H1 (cell line): ENCODE measurements at regions not wholly inside any gene's neighbourhood (a gene's known extent, or its start where the extent isn't known, plus 50 kb on each side); places are given as distances from the start of the nearest gene placed in this dataset.

Source experiments
- CTCF ChIA-PET: fragments of 300-600 bp; sonication (Branson Sonifier 250); formaldehyde crosslinking; loops from one replicate; lab custom pipeline; 2021; ENCODE audit not compliant: partially characterized antibody; lab: Charles Lee
- POLR2A ChIA-PET: fragments of 300-600 bp; sonication (Branson Sonifier 250); formaldehyde crosslinking; loops from one replicate; lab custom pipeline; 2021; ENCODE audit warnings: inconsistent platforms; ENCODE audit not compliant: partially characterized antibody; lab: Charles Lee
- DNase-seq, 2 experiments: peaks; one replicate each; pipeline versions ENCODE4 v3.0.0 to v3.0.0-alpha.2; 2010 to 2022; ENCODE audit warnings: low spot score in 2 of 2, low read depth in 1 of 2, mixed read lengths in 1 of 2
- FAIRE-seq: peaks from 2 replicates; lab custom pipeline; 2011; peaks lifted over from hg19 to GRCh38; lab: Jason Lieb, UNC
- H2AFZ ChIP-seq: 2 replicates; pipeline ENCODE4 v1.8.1; 2012; ENCODE audit warnings: low read length, inconsistent platforms
- H2AK5ac ChIP-seq: 2 replicates; pipeline ENCODE4 v1.6.1; 2013; ENCODE audit warnings: low read depth, low read length
- H2BK120ac ChIP-seq: replicated peaks from 2 replicates; pipeline ENCODE3; 2013; ENCODE audit warnings: low read depth, low read length, inconsistent platforms
- H2BK12ac ChIP-seq: 2 replicates; pipeline ENCODE4 v1.6.1; 2013; ENCODE audit warnings: low read depth, low read length
- H2BK15ac ChIP-seq: 2 replicates; pipeline ENCODE4 v1.6.1; 2013; ENCODE audit warnings: low read length
- H2BK20ac ChIP-seq: 2 replicates; pipeline ENCODE4 v1.6.1; 2013; ENCODE audit warnings: low read length
- H2BK5ac ChIP-seq: 2 replicates; pipeline ENCODE4 v1.6.1; 2013; ENCODE audit warnings: low read depth, low read length
- H3K14ac ChIP-seq: 2 replicates; pipeline ENCODE4 v1.6.1; 2013; ENCODE audit warnings: inconsistent platforms; ENCODE audit not compliant: insufficient read length
- H3K18ac ChIP-seq: 2 replicates; pipeline ENCODE4 v1.6.1; 2013; ENCODE audit warnings: low read length; ENCODE audit errors: extremely low read depth
- H3K23ac ChIP-seq: 2 replicates; pipeline ENCODE4 v1.6.1; 2013; ENCODE audit warnings: inconsistent platforms; ENCODE audit not compliant: insufficient read length
- H3K23me2 ChIP-seq: 2 replicates; pipeline ENCODE4 v1.6.1; 2013; ENCODE audit warnings: low read depth, low read length
- H3K27ac ChIP-seq: 2 replicates; pipeline ENCODE4 v1.6.1; 2011; ENCODE audit warnings: low read depth, low read length, inconsistent platforms
- H3K27me3 ChIP-seq, 4 experiments: replicated peaks in 1 of 4; 1 replicate in 1 of 4; 2 replicates in 3 of 4; pipeline versions ENCODE4 v1.6.1 to v1.8.1; 2011 to 2013; ENCODE audit warnings: low read length in 3 of 4, mild to moderate bottlenecking in 3 of 4, inconsistent platforms in 2 of 4, mixed read lengths in 2 of 4, moderate library complexity in 1 of 4; ENCODE audit not compliant: control insufficient read depth in 3 of 4, insufficient read depth in 3 of 4; ENCODE audit errors: extremely low read depth in 1 of 4
- H3K36me3 ChIP-seq, 4 experiments: 2 replicates each; pipeline versions ENCODE4 v1.6.1 to v1.8.1; 2011 to 2013; ENCODE audit warnings: mild to moderate bottlenecking in 4 of 4, low read length in 3 of 4, moderate library complexity in 2 of 4, control low read depth in 1 of 4, inconsistent platforms in 1 of 4; ENCODE audit not compliant: insufficient read depth in 4 of 4, control insufficient read depth in 2 of 4
- H3K4ac ChIP-seq: replicated peaks from 2 replicates; pipeline ENCODE3; 2013; ENCODE audit warnings: low read length, low read depth, mixed read lengths, inconsistent platforms; ENCODE audit not compliant: insufficient read length
- H3K4me1 ChIP-seq, 4 experiments: replicated peaks in 1 of 4; 1 replicate in 1 of 4; 2 replicates in 3 of 4; pipeline versions ENCODE4 v1.6.1 to v1.8.1; 2011 to 2013; ENCODE audit warnings: low read length in 3 of 4, inconsistent platforms in 2 of 4, mixed read lengths in 1 of 4; ENCODE audit not compliant: insufficient read depth in 4 of 4, control insufficient read depth in 3 of 4
- H3K4me2 ChIP-seq, 2 experiments: 2 replicates each; pipeline versions ENCODE4 v1.6.1 to v1.8.1; 2011 to 2013; ENCODE audit warnings: low read depth in 2 of 2, low read length in 2 of 2, control low read depth in 1 of 2, inconsistent platforms in 1 of 2, mild to moderate bottlenecking in 1 of 2; ENCODE audit not compliant: insufficient read depth in 1 of 2
- H3K4me3 ChIP-seq, 4 experiments: fragments of 200-600, 300-600 bp in 1 of 4; sonication (generic), shearing (Covaris generic), sonication (Bioruptor Twin) in 1 of 4; 2 replicates each; pipeline versions ENCODE4 v1.5.1 to v1.8.1; 2011 to 2016; ENCODE audit warnings: low read length in 4 of 4, low read depth in 3 of 4, control low read depth in 2 of 4, inconsistent platforms in 2 of 4, mild to moderate bottlenecking in 2 of 4, mixed read lengths in 1 of 4, moderate library complexity in 1 of 4; ENCODE audit not compliant: insufficient read depth in 2 of 4; ENCODE audit errors: extremely low read depth in 1 of 4
- H3K56ac ChIP-seq: replicated peaks from 2 replicates; pipeline ENCODE3; 2013; ENCODE audit warnings: low read depth, mild to moderate bottlenecking, mixed read lengths, low read length, inconsistent platforms; ENCODE audit not compliant: insufficient read length
- H3K79me1 ChIP-seq: 2 replicates; pipeline ENCODE4 v1.6.1; 2013; ENCODE audit warnings: low read depth, low read length, control low read depth
- H3K79me2 ChIP-seq, 2 experiments: 2 replicates each; pipeline versions ENCODE4 v1.6.1 to v1.8.1; 2012 to 2013; ENCODE audit warnings: low read length in 2 of 2, mild to moderate bottlenecking in 2 of 2, inconsistent platforms in 1 of 2; ENCODE audit not compliant: insufficient read depth in 2 of 2, control insufficient read depth in 1 of 2
- H3K9ac ChIP-seq, 4 experiments: replicated peaks in 1 of 4; 1 replicate in 1 of 4; 2 replicates in 3 of 4; pipeline versions ENCODE4 v1.6.1 to v1.8.1; 2011 to 2013; ENCODE audit warnings: low read depth in 3 of 4, low read length in 3 of 4, control low read depth in 2 of 4, mild to moderate bottlenecking in 2 of 4, moderate library complexity in 2 of 4, inconsistent platforms in 1 of 4; ENCODE audit errors: extremely low read depth in 1 of 4
- H3K9me3 ChIP-seq, 2 experiments: 2 replicates each; pipeline versions ENCODE4 v1.6.1 to v1.8.1; 2012 to 2013; ENCODE audit warnings: mild to moderate bottlenecking in 2 of 2, moderate library complexity in 2 of 2, control low read depth in 1 of 2, inconsistent platforms in 1 of 2, low read depth in 1 of 2, low read length in 1 of 2, mixed read lengths in 1 of 2; ENCODE audit not compliant: insufficient read depth in 2 of 2
- H4K20me1 ChIP-seq, 2 experiments: replicated peaks in 1 of 2; 2 replicates each; pipeline versions ENCODE3 to v1.8.1; 2011 to 2013; ENCODE audit warnings: inconsistent platforms in 2 of 2, low read length in 2 of 2, mild to moderate bottlenecking in 1 of 2; ENCODE audit not compliant: insufficient read depth in 2 of 2, control insufficient read depth in 1 of 2
- H4K5ac ChIP-seq: 2 replicates; pipeline ENCODE4 v1.6.1; 2013; ENCODE audit warnings: low read length, low read depth, mixed read lengths, inconsistent platforms; ENCODE audit not compliant: insufficient read length
- H4K8ac ChIP-seq: 2 replicates; pipeline ENCODE4 v1.8.0; 2013; ENCODE audit warnings: mild to moderate bottlenecking, moderate library complexity, low read length, inconsistent platforms; ENCODE audit not compliant: insufficient read depth; ENCODE audit errors: extremely low read depth
- H4K91ac ChIP-seq: replicated peaks from 2 replicates; pipeline ENCODE3; 2013; ENCODE audit warnings: low read length, mixed read lengths, inconsistent platforms; ENCODE audit not compliant: insufficient read length
- BCL11A ChIP-seq, 2 experiments: IDR thresholded peaks; one replicate each; pipeline ENCODE4 v1.6.1; 2011; ENCODE audit warnings: low read depth in 2 of 2, low read length in 2 of 2, mild to moderate bottlenecking in 2 of 2
- CBX5 ChIP-seq: fragments of 300-800, 300-1000 bp; sonication (generic); IDR thresholded peaks from 2 replicates; pipeline ENCODE4 v1.7.1; 2016; ENCODE audit warnings: antibody characterized with exemption, low read length, low read depth
- CHD1 ChIP-seq: IDR thresholded peaks from 2 replicates; pipeline ENCODE4 v1.6.1; 2012; ENCODE audit warnings: low read depth, low read length, improper control_type of control experiment
- E2F6 ChIP-seq: IDR thresholded peaks from 2 replicates; pipeline ENCODE4 v1.6.1; 2012; ENCODE audit warnings: inconsistent platforms
- HDAC2 ChIP-seq, 2 experiments: fragments of 300-600 bp in 1 of 2; sonication (generic) in 1 of 2; IDR thresholded peaks; 2 replicates each; pipeline ENCODE4 v1.6.1; 2011 to 2012; ENCODE audit warnings: low read depth in 2 of 2, low read length in 2 of 2, mild to moderate bottlenecking in 2 of 2, moderate library complexity in 2 of 2, borderline replicate concordance in 1 of 2, inconsistent platforms in 1 of 2
- JUN ChIP-seq: IDR thresholded peaks from 2 replicates; pipeline ENCODE4 v1.6.1; 2011; ENCODE audit warnings: low read depth, mild to moderate bottlenecking, improper control_type of control experiment, low read length
- POLR2AphosphoS5 ChIP-seq: IDR thresholded peaks from 2 replicates; pipeline ENCODE4 v1.6.1; 2011; ENCODE audit warnings: low read depth, low read length
- POU5F1 ChIP-seq: IDR thresholded peaks from 2 replicates; pipeline ENCODE4 v1.6.1; 2011; ENCODE audit warnings: low read depth, mild to moderate bottlenecking, low read length, moderate library complexity
- RBBP5 ChIP-seq: IDR thresholded peaks from 2 replicates; pipeline ENCODE4 v1.7.1; 2012; ENCODE audit warnings: low read depth, mild to moderate bottlenecking, inconsistent platforms, low read length, moderate library complexity, borderline replicate concordance
- SIRT6 ChIP-seq: IDR thresholded peaks from one replicate; pipeline ENCODE4 v1.7.1; 2012; ENCODE audit warnings: low read length, inconsistent platforms
- TAF7 ChIP-seq: optimal IDR thresholded peaks from 2 replicates; pipeline ENCODE3; 2011; ENCODE audit warnings: low read depth, mild to moderate bottlenecking, inconsistent platforms, low read length, moderate library complexity, borderline replicate concordance
- USF2 ChIP-seq: IDR thresholded peaks from 2 replicates; pipeline ENCODE4 v1.6.1; 2011; ENCODE audit warnings: low read length, improper control_type of control experiment
- YY1 ChIP-seq: IDR thresholded peaks from 2 replicates; pipeline ENCODE4 v1.6.1; 2011; ENCODE audit warnings: low read depth, mild to moderate bottlenecking, low read length

- Histone ChIP-seq H2AK5ac (no peak overlapping the region), H3K4me2 (no peak overlapping the region), H4K5ac (no peak overlapping the region), H4K8ac (no peak overlapping the region), H3K4me3 (no peak overlapping the region), H3K23ac (no peak overlapping the region), H4K91ac (no peak overlapping the region), H3K4ac (no peak overlapping the region), H3K9me3 (peaks cover 6% of the 10 kb centered on the region in 2 experiments; a peak in 1 of 4 replicates), H3K23me2 (no peaks in the 10 kb centered on the region), H2BK20ac (no peak overlapping the region), H3K27ac (no peak overlapping the region), H2BK15ac (no peak overlapping the region), H3K14ac (no peak overlapping the region), H4K20me1 (no peaks in the 10 kb centered on the region), H3K18ac (no peak overlapping the region), H2BK5ac (no peak overlapping the region), H3K79me2 (no peaks in the 10 kb centered on the region), H3K4me1 (no peaks in the 10 kb centered on the region), H2AFZ (no peak overlapping the region), H3K27me3 (no peaks in the 10 kb centered on the region), H3K56ac (no peak overlapping the region), H2BK120ac (no peak overlapping the region), H2BK12ac (no peak overlapping the region), H3K36me3 (no peaks in the 10 kb centered on the region), H3K79me1 (no peaks in the 10 kb centered on the region), H3K9ac (no peak overlapping the region)
- FAIRE-seq = no peak
- ChIA-PET POLR2A (no interaction called here), CTCF (interaction anchor here (1.0 kb wide), 1 partner anchor 65 kb away, joined by 4 read pairs; no protein-coding TSS in a partner anchor)
- DNase-seq = no peak
- no peak for TF ChIP-seq BCL11A (IDR thresholded peaks at IDR 0.05; ENCODE audit: low read depth in 2 of 2, low read length in 2 of 2)
- TF ChIP-seq RBBP5 = no peak
- no peak for TF ChIP-seq SIRT6
- TF ChIP-seq JUN = no peak
- no peak for TF ChIP-seq TAF7
- TF ChIP-seq POU5F1 = no peak
- TF ChIP-seq CBX5 = no peak
- TF ChIP-seq POLR2AphosphoS5 = no peak
- TF ChIP-seq USF2 = no peak
- no peak for TF ChIP-seq YY1
- TF ChIP-seq HDAC2 (IDR thresholded peaks at IDR 0.05; ENCODE audit: borderline replicate concordance in 1 of 2, low read depth in 2 of 2, low read length in 2 of 2) = no peak
- TF ChIP-seq CHD1 = no peak
- TF ChIP-seq E2F6 = no peak
Measured at GRCh38 chr13:79614250-79614918, 133.4 kb downstream of the NDFIP2 start.
